ENCODE measurements at regions not wholly inside any gene's neighbourhood (a gene's known extent, or its start where the extent isn't known, plus 50 kb on each side); places are given as distances from the start of the nearest gene placed in this dataset.

GRCh38 chr1:25111706-25112105, 120.6 kb downstream of the SYF2 start:
- in situ Hi-C loops (cut with HindIII; ENCODE audit: extremely low pct_ligation_motif_present, low pct_unique_long_range_greater_than_20kb) (no loop called here), intact Hi-C loops (cut with micrococcal nuclease; ENCODE audit: unreplicated experiment) (no loop called here)
- DNase-seq (ENCODE audit: low spot score), result no peak
- Histone ChIP-seq H3K79me2 (ENCODE audit: insufficient read depth, low read length) (no peaks in the 10 kb centered on the region), H3K4me2 (ENCODE audit: low read depth, low read length) (no peak overlapping the region), H2AFZ (ENCODE audit: low read length) (no peak overlapping the region), H3K27me3 (ENCODE audit: control insufficient read depth in 1 of 2, insufficient read depth in 2 of 2, low read length in 2 of 2) (peaks cover 0 to 3% of the 10 kb centered on the region in 2 experiments; a peak in 2 of 5 replicates), H3K27ac (ENCODE audit: extremely low read length, insufficient read depth, low read length) (no peak overlapping the region), H3K9ac (ENCODE audit: insufficient read depth, low read depth, low read length) (no peak overlapping the region), H4K20me1 (ENCODE audit: insufficient read depth, low read length) (no peaks in the 10 kb centered on the region), H3K9me3 (ENCODE audit: low read length) (peaks cover 5% of the 10 kb centered on the region; the same call in 1 of the 2 replicates), H3K4me3 (replicated peaks in 1 of 3; ENCODE audit: insufficient read depth in 1 of 3, low read depth in 2 of 3, low read length in 3 of 3) (no peak overlapping the region), H3K4me1 (ENCODE audit: insufficient read depth, low read length) (peaks cover 12% of the 10 kb centered on the region), H3K36me3 (replicated peaks in 1 of 2; ENCODE audit: control insufficient read depth in 1 of 2, insufficient read depth in 2 of 2, low read length in 2 of 2) (no peaks in the 10 kb centered on the region)
- ChIA-PET CTCF (ENCODE audit: low intra/inter-chr PET ratio, low total read pairs) (no interaction called here), POLR2A (no interaction called here)
- 40% methylated on average over 1 of the region's 7 CpGs for WGBS (ENCODE audit: low lambda C conversion rate)
- no peak for TF ChIP-seq TP53 (CRISPR knock-in tag; conservative IDR thresholded peaks at IDR 0.05)
- TF ChIP-seq ZNF30 (CRISPR knock-in tag; IDR thresholded peaks at IDR 0.05), result no peak
- TF ChIP-seq SRY (CRISPR knock-in tag; IDR thresholded peaks at IDR 0.05), result no peak
- TF ChIP-seq HDAC1 (CRISPR knock-in tag; IDR thresholded peaks at IDR 0.05), result no peak
- no peak for TF ChIP-seq RELA (CRISPR knock-in tag; IDR thresholded peaks at IDR 0.05)
- TF ChIP-seq FOXA1 (IDR thresholded peaks at IDR 0.05), result no peak
- TF ChIP-seq FOXA1 (CRISPR knock-in tag; IDR thresholded peaks at IDR 0.05), result no peak
- no peak for TF ChIP-seq SNAI1 (CRISPR knock-in tag; IDR thresholded peaks at IDR 0.05; ENCODE audit: borderline replicate concordance)
- no peak for TF ChIP-seq ZNF335 (CRISPR knock-in tag; IDR thresholded peaks at IDR 0.05)
- TF ChIP-seq BHLHE40 (IDR thresholded peaks at IDR 0.05; ENCODE audit: low read length), result no peak
- TF ChIP-seq ZNF709 (CRISPR knock-in tag; IDR thresholded peaks at IDR 0.05), result no peak
- no peak for TF ChIP-seq ARNT2 (CRISPR knock-in tag; IDR thresholded peaks at IDR 0.05; ENCODE audit: low read depth)
- no peak for TF ChIP-seq TBX3 (IDR thresholded peaks at IDR 0.05; ENCODE audit: borderline replicate concordance)
- no peak for TF ChIP-seq ZBTB34 (CRISPR knock-in tag; IDR thresholded peaks at IDR 0.05)
- no peak for TF ChIP-seq MXI1 (IDR thresholded peaks at IDR 0.05; ENCODE audit: borderline replicate concordance, low read depth, low read length)
- ATAC-seq, result no peak
- no peak for FAIRE-seq
- BruUV-seq (replicated peaks), result no TSS peak

All from HepG2 (cell line).